MM.1S (cell line): ENCODE measurements at regions not wholly inside any gene's neighbourhood (a gene's known extent, or its start where the extent isn't known, plus 50 kb on each side); places are given as distances from the start of the nearest gene placed in this dataset.

Experiments used
- DNase-seq: peaks from one replicate; pipeline ENCODE4 v3.0.0-alpha.2; 2015
- H2AFZ ChIP-seq: fragments of 300-600 bp; sonication (generic); 2 replicates; pipeline ENCODE4 v1.6.0; 2016; ENCODE audit warnings: antibody characterized with exemption, low read length
- H3F3A ChIP-seq: fragments of 300-600 bp; sonication (generic); 2 replicates; pipeline ENCODE4 v1.6.1; 2016; ENCODE audit warnings: mild to moderate bottlenecking, antibody characterized with exemption, low read length, moderate library complexity, mixed read lengths; ENCODE audit not compliant: insufficient read depth
- H3K27ac ChIP-seq: fragments of 300-600 bp; sonication (generic); 2 replicates; pipeline ENCODE4 v1.5.1; 2016; ENCODE audit warnings: mild to moderate bottlenecking, low read length
- H3K27me3 ChIP-seq: fragments of 300-600 bp; sonication (generic); replicated peaks from 2 replicates; pipeline ENCODE4 v1.6.0; 2016; ENCODE audit warnings: low read length; ENCODE audit not compliant: insufficient read depth
- H3K36me3 ChIP-seq: fragments of 300-600 bp; sonication (generic); replicated peaks from 2 replicates; pipeline ENCODE4 v1.6.1; 2016; ENCODE audit warnings: mild to moderate bottlenecking, low read length, mixed read lengths; ENCODE audit not compliant: insufficient read depth
- H3K4me1 ChIP-seq: fragments of 300-600 bp; sonication (generic); 2 replicates; pipeline ENCODE4 v1.6.1; 2016; ENCODE audit warnings: low read length, mixed read lengths
- H3K4me2 ChIP-seq: fragments of 300-600 bp; sonication (generic); 2 replicates; pipeline ENCODE4 v1.6.0; 2016; ENCODE audit warnings: low read depth, low read length
- H3K4me3 ChIP-seq: fragments of 300-600 bp; sonication (generic); 2 replicates; pipeline ENCODE4 v1.5.1; 2016; ENCODE audit warnings: low read length, mixed read lengths
- H3K79me2 ChIP-seq: fragments of 300-600 bp; sonication (generic); 2 replicates; pipeline ENCODE4 v1.6.1; 2016; ENCODE audit warnings: mixed run types, low read length, mixed read lengths
- H3K9ac ChIP-seq: fragments of 300-600 bp; sonication (generic); 2 replicates; pipeline ENCODE4 v1.6.1; 2016; ENCODE audit warnings: low read length, mixed read lengths
- H3K9me2 ChIP-seq: fragments of 300-600 bp; sonication (generic); replicated peaks from 2 replicates; pipeline ENCODE4 v1.6.1; 2016; ENCODE audit warnings: mild to moderate bottlenecking, low read length, mixed read lengths; ENCODE audit not compliant: insufficient read depth
- H3K9me3 ChIP-seq: fragments of 300-600 bp; sonication (generic); replicated peaks from 2 replicates; pipeline ENCODE4 v1.6.1; 2016; ENCODE audit warnings: mild to moderate bottlenecking, low read length, mixed read lengths; ENCODE audit not compliant: insufficient read depth
- H4K20me1 ChIP-seq: fragments of 300-600 bp; sonication (generic); 2 replicates; pipeline ENCODE4 v1.6.1; 2016; ENCODE audit warnings: mild to moderate bottlenecking, low read length, moderate library complexity, mixed read lengths; ENCODE audit not compliant: insufficient read depth
- CTCF ChIP-seq: fragments of 300-600 bp; sonication (generic); IDR thresholded peaks from 2 replicates; pipeline ENCODE4 v1.5.1; 2016; ENCODE audit warnings: antibody characterized with exemption, low read length, mixed read lengths
- EZH2 ChIP-seq: fragments of 300-600 bp; sonication (generic); optimal IDR thresholded peaks from 2 replicates; pipeline ENCODE3; 2017; ENCODE audit warnings: low read depth, mild to moderate bottlenecking, antibody characterized with exemption, low read length, mixed read lengths
- EZH2phosphoT487 ChIP-seq: fragments of 300-600 bp; sonication (generic); IDR thresholded peaks from 2 replicates; pipeline ENCODE4 v1.6.1; 2018; ENCODE audit warnings: antibody characterized with exemption, low read length

- Histone ChIP-seq H3K9me2 (no peaks in the 10 kb centered on the region), H3F3A (no peaks in the 10 kb centered on the region), H4K20me1 (no peaks in the 10 kb centered on the region), H3K79me2 (no peaks in the 10 kb centered on the region), H3K27ac (no peak overlapping the region), H3K4me2 (no peak overlapping the region), H3K9me3 (no peaks in the 10 kb centered on the region), H3K9ac (no peak overlapping the region), H3K36me3 (no peaks in the 10 kb centered on the region), H3K4me1 (no peaks in the 10 kb centered on the region), H2AFZ (no peak overlapping the region), H3K27me3 (no peaks in the 10 kb centered on the region), H3K4me3 (no peak overlapping the region)
- DNase-seq, result no peak
- TF ChIP-seq EZH2, result no peak
- no peak for TF ChIP-seq CTCF
- no peak for TF ChIP-seq EZH2phosphoT487
Observed at GRCh38 chr13:88188986-88189385, 517.8 kb downstream of the SLITRK5 start.

- no peaks in the 10 kb centered on the region for H3K36me3 ChIP-seq
- H3K4me1 ChIP-seq, result no peaks in the 10 kb centered on the region
- no peak for DNase-seq
- no peaks in the 10 kb centered on the region for H3K27me3 ChIP-seq
- no peaks in the 10 kb centered on the region for H3K9me2 ChIP-seq
- no peak for TF ChIP-seq EZH2phosphoT487
- no peak for TF ChIP-seq EZH2
- TF ChIP-seq CTCF, result no peak
- H3F3A ChIP-seq, result no peaks in the 10 kb centered on the region
- H3K9ac ChIP-seq, result no peak overlapping the region
- no peak overlapping the region for H2AFZ ChIP-seq
- H3K27ac ChIP-seq, result no peak overlapping the region
- no peaks in the 10 kb centered on the region for H4K20me1 ChIP-seq
- H3K4me3 ChIP-seq, result no peak overlapping the region
- H3K9me3 ChIP-seq, result no peaks in the 10 kb centered on the region
- H3K79me2 ChIP-seq, result no peaks in the 10 kb centered on the region
- no peak overlapping the region for H3K4me2 ChIP-seq
Observed at GRCh38 chr13:88189728-88190127, 518.6 kb downstream of the SLITRK5 start.

GRCh38 chr13:88196106-88196505 lies 524.9 kb downstream of the SLITRK5 start:
- H3K9me2 ChIP-seq, result no peaks in the 10 kb centered on the region
- H3K79me2 ChIP-seq, result no peaks in the 10 kb centered on the region
- no peaks in the 10 kb centered on the region for H3K9me3 ChIP-seq
- no peak overlapping the region for H3K9ac ChIP-seq
- H3K36me3 ChIP-seq, result no peaks in the 10 kb centered on the region
- TF ChIP-seq CTCF, result no peak
- no peak for TF ChIP-seq EZH2
- no peak for TF ChIP-seq EZH2phosphoT487
- no peaks in the 10 kb centered on the region for H3K27me3 ChIP-seq
- no peak overlapping the region for H2AFZ ChIP-seq
- no peak overlapping the region for H3K4me3 ChIP-seq
- H3K27ac ChIP-seq, result no peak overlapping the region
- no peaks in the 10 kb centered on the region for H4K20me1 ChIP-seq
- no peak overlapping the region for H3K4me2 ChIP-seq
- DNase-seq, result no peak
- no peaks in the 10 kb centered on the region for H3F3A ChIP-seq
- no peaks in the 10 kb centered on the region for H3K4me1 ChIP-seq
